Kidney glomerular epithelial cell (primary cell): ENCODE measurements at regions not wholly inside any gene's neighbourhood (a gene's known extent, or its start where the extent isn't known, plus 50 kb on each side); places are given as distances from the start of the nearest gene placed in this dataset.
A peak's percentile ranks its signal among the peaks of the same experiment; 100 is the strongest.
"Not testable (repeated sequence)": the region's sequence is repeated elsewhere in the genome, so short reads cannot be mapped to it uniquely, and the experiment has no call there.

Experiments used
- DNase-seq: peaks from one replicate; lab custom pipeline; 2025; lab: John Stamatoyannopoulos, UW

GRCh38 chr1:65020774-65021173 is 54.4 kb upstream of the JAK1 start:
- DNase-seq: peak; percentile 25

DNA sequence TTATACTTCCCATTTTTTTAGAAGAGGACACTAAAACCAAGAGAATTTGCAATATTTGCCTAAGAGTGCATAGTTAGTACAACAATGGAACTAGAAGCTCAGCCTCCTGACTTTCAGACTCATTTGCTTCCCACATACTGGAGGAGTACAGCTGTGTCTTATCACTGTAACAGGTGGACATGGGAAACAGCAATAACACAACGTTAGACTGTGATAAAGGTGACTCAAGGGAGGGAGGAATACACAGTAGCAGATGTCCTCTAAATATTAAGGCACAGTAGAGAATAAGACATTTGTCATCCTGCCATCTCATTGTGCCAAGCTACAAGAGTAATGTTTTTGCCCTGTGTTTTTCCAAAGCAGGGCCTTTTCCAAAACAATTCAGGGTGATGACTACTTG is 55.4 kb upstream of the JAK1 start:
- DNase-seq: no peak

DNA sequence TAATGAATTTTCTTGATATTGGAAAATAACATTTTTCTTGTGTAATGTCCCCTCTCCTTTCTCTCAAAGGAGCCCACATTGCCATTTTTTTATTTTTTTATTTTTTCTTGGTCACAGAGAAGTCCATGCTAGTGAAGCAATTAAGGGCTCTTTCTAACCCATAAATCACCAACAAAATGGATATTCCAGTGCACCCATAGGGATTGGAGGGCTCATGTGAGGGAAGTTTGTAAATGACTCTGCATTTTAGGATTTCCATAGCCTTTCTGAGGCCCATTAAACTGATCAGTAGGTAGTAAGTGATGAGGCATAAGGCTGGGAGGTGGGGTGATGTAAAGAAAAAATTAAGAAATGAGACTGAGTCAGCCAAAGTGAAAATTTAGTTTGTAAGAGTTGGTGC is 55.9 kb upstream of the JAK1 start:
- no peak for DNase-seq

- DNase-seq: no peak
Measured at GRCh38 chr1:65025794-65026193, 59.4 kb upstream of the JAK1 start.

GRCh38 chr1:65026235-65026634 is 59.9 kb upstream of the JAK1 start:
- no peak for DNase-seq

DNA sequence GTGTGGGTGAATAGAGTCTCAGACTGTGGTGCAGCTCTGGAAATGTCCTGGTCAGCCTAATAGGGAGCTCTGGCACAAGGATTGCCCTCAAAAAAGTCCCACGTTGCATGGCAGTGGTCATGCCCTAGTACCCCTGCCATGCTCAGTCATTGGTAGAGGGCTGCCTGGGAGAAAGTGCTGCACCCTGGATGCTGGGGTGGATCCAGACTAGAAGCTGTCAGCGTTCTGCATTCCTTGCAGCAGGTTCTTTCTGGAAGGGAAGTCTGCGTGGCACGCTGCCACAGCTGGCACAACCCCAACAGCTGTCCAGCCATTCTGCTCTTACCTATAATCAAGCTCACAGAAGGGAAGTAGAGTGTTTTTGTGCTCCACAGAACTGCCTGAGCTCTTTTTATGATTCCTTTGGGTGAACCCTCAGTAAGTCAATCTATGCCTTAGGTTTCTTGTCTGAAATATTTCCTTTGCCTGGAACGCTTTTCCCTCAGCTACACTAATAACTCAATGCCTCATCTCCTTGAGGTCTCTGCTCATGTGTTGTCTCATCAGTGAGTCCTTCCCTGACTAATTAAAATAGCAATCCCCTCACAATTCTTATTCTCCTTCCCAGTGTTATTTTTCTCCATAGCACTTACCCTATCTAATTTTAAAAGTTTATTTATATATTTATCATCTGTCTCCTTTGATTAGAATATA is 61.5 kb upstream of the JAK1 start:
- DNase-seq: peak; percentile 64

DNA sequence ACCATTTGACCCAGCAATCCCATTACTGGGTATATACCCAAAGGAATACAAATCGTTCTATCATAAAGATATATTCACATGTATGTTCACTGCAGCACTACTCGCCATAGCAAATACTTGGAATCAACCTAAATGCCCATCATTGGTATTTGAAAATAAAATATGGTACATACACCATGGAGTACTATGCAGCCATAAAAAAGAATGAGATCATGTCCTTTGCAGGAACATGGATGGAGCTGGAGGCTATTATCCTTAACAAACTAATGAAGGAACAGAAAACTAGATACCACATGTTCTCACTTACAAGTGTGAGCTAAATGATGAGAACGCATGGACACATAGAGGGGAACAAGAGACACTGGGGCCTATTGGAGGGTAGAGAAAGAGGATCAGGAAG is 63.1 kb upstream of the JAK1 start:
- DNase-seq: not testable (repeated sequence)

- DNase-seq: not testable (repeated sequence)
Measured at GRCh38 chr1:65034879-65035278, 68.5 kb upstream of the JAK1 start.

DNA sequence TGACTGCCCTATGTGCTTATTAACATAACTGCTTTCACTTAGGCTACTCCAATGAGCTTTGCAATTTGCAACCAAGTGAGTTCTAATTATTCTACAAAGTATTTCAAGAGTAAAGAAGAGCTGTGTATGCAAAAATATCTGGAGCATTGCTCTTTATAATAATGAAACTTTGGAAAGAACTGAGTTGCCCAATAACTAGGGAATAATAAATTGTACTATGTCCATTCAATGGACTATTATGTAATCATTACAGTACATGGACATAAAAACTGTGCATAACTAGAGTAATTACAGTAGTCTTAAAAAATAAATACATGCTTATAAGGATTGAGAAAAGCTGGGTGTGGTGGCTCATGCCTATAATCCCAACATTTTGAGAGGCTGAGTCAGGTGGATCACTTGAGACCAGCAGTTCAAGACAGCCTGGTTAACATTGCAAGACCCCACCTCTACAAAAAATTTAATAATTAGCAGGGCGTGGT is 70.3 kb upstream of the JAK1 start:
- no peak for DNase-seq

DNA sequence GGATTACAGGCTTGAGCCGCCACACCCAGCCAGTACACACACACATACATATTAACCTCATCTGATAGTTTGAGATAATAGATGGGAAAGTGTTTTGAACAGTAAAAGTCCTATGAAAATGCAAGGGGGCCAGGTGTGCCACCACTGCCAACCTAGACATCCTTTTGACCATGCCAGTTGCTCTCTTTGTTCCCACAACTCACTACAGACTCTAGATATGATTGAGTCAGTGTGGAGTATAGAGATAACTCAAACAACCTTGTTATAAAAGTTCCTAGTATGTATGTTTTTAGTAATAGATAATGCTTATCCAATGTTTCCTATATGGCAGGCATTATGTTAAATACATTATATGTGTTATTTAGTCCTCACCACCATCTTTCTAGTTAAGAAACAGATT is 72.7 kb upstream of the JAK1 start:
- DNase-seq: no peak

- no peak for DNase-seq
Measured at GRCh38 chr1:65039508-65039907, 73.2 kb upstream of the JAK1 start.

GRCh38 chr1:65042467-65042866 is 76.1 kb upstream of the JAK1 start:
- DNase-seq: no peak

DNA sequence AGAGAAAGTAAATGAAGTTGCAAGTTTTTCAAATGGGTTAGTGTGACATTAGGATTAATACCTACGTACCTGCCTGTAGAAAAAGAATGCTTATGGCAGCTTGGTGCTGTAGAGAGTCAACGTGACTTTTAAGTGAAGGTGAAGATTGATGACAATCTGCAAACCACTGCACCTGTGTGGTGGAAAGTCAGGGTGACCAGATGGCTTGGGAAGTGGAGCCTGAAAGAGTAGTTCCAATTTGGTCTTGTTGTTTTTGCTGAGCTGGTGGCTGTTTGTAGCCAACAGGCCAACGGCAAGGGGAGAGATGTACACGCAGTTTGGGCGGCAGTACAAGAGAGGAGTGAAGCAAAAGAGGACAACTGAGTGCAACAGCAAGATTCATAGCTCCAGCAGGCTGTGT is 78.1 kb upstream of the JAK1 start:
- no peak for DNase-seq

- no peak for DNase-seq
Measured at GRCh38 chr1:65045022-65045817, 78.9 kb upstream of the JAK1 start.

GRCh38 chr1:65048335-65048734 is 82.0 kb upstream of the JAK1 start:
- DNase-seq: no peak

DNA sequence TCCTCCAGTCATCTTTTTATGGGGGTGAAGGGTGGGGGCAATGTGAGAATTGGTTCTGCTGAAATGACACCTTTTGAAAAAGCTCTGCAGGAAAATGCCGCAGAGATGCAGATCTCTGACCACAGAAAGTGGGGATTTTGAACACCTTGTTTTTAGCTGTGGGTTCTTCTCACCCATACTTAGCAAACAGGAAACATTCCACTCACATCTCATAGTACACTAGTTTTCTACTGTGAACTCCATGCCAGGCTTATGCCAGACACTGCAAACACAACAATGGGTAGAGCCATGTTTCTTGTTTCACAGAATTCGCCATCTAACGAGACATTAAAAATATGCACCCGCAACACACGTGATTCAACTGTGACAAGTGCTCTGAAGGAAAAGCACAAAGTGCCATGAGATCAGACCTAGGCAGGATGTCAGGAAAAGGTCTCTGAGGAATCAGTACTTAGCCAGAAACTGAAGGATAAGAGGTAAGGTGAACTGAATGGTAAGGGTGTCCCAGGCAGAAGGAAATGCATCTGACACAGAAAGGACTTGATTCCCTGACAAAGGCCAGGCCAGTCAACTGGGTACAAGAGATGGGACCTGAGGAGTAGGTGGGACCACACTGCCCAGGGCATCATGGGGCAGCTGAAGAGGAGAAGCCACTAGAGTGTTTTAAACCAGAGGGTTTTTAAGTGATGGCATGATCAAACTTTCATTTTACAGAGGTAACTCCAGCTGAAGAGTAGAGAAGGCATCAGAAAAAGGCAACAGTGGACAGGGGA is 83.8 kb upstream of the JAK1 start:
- no peak for DNase-seq

DNA sequence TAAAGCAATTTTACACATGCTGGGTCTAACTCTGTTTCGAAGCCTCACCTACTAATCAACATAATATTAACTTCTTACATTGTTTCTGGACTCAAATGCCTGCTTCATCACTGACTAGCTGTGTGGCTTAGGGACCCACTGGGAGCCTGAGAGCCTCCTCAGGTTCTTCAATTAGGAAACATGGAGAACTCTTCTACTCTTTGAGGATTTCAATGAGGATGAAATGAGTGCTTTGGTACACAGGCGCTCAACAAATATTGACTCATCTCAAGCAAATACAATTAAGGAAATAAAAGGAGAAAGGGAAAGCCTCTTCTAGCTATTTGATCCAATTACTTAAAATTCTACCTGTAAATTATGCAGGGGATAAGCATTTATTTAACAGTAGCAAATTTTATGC is 84.4 kb upstream of the JAK1 start:
- DNase-seq: no peak

DNA sequence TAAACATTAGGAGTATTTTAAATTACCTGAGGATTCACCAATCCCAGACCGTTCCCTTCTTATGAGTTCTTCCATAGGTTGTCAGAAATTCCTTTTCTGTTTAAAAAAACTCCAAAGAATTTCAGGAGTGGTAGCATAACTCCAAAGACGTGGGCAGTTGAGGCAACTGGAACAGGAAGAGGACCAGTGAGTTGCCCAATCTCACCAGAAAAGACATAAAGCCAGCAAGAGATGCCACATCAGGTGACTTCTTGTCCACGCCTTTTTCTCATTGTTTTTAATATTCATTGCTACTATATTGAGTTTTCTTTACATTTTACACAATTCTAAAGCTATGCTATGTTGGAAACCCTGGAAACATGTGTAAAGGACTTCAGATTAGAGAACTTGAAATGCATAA is 88.1 kb upstream of the JAK1 start:
- no peak for DNase-seq

DNA sequence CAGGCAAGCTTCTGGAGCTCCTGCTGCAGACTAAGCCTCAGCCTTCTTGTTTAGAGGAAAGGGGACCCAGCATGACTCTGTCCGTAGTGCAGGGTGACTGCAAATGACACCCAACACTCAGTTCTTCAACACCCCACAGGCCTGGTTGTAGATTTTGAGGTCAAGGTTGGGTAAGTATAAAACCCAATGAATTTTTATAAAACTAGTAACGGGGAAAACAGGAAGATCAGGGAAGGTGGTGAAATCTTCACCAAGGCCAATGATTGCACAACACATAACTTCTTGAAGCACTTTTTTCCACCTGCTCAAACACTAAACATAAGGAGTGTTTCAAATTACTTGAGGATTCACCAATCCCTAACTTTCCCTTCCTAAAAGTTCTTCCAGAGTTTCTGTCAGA is 89.4 kb upstream of the JAK1 start:
- no peak for DNase-seq

DNA sequence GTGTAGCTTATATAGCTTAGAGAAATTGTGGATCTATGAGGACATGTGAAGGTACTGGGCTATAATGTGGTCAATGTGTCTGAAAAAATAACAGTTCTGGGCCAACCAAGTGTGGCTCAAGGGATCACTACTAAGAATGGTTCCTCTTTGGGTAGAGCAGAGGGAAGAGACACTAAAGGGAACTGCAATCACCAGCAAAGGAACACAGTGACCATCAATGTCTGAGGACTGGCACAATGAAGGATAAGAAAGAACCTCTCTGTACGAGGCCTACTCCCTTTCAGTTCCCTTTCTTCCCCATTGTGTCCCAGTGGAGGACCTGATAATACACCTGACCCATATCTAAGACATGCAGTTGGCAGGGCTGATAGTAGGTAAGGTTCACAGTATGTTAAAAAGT is 89.9 kb upstream of the JAK1 start:
- no peak for DNase-seq

- DNase-seq: no peak
Measured at GRCh38 chr1:65056866-65057265, 90.5 kb upstream of the JAK1 start.

DNA sequence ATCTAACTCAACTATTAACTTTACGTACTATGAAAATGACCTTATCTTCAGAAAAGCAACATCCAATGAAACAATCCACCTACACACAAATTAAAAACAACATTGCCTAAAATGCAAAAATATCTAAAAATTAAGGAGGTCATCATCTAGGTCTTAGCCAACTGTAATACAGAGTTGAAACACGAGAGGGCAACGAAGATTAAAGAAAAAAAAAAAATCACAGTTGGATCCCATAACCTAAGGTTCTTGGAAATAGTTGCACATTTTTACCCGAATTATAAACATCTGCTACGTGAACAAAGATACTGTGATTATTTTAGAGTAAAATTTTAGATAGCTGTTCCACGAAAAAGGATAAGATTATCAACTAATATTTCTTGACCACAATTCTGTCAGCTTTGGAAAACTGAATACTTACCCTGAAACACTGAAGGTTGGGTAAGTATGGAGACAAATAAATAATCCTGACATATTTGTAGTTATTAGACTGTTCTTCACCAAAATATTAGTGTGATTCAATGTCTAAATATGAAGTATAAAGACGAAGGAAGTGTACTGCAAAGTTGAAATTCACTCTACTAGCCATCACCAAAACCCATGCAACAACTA is 88.0 kb upstream of the AK4 start:
- DNase-seq: no peak
